NCI-H748 treated with DMSO at 0.1 percent for 48 hours (cell line): ENCODE measurements at regions not wholly inside any gene's neighbourhood (a gene's known extent, or its start where the extent isn't known, plus 50 kb on each side); places are given as distances from the start of the nearest gene placed in this dataset.
"Not testable (repeated sequence)": the region's sequence is repeated elsewhere in the genome, so short reads cannot be mapped to it uniquely, and the experiment has no call there.

Experiments used
- DNase-seq: peaks from one replicate; lab custom pipeline; 2025; lab: John Stamatoyannopoulos, UW

DNA sequence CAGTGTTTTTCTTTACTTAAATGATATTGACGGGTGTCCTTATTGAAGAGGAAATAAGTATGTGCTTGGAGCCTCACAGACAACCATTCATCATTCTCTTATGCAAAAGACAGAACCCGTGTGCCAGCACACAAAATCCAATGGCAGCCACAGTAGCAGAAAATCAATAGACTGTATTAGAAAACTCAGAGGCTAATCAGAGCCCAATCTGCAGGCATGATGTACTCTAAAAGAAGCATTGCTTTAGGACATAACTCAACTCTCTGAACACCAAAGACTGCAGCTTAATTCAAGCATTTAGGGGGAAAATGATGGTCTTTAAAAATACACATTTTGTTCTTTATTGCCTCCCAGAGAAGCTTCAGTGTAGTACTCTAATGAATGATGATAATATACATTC is 476.9 kb downstream of the PDHA2 start:
- DNase-seq: no peak

DNA sequence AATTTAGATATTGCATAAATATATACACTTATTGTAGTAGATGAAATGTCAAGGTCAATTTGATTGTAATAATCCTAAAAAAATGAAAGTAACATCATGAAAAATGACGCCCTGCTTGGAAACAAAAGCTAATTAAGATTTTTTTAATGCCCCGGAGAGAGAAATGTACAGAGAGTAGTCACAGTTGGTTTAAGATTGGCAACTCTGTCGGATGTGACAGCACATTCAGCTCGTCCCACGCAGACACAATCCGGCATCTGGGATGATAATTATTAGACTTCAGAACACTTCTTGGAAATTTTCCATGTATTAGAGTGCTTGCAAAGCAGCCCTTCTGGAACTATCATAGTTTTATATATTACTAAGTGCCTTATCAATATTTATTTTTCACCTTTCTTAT is 478.0 kb downstream of the PDHA2 start:
- no peak for DNase-seq

DNA sequence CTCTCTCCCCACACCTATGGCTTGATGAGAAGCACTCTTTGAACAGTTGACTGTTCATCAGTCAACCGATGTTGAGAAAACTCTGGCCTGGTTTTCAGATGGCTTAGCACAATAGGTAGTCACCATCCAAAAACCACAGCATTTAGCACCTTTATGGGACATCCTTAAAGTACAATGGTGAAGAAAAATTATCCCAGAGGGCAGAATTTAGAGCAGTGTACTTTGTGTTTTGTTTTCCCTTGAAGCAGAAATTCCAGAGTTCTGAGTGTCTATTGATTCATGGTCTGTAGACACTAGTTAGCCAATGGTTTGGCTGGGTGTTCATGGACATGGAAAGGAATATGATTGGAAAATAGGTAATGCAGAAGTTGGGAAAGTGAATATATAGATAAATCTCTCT is 487.0 kb downstream of the PDHA2 start:
- no peak for DNase-seq

DNA sequence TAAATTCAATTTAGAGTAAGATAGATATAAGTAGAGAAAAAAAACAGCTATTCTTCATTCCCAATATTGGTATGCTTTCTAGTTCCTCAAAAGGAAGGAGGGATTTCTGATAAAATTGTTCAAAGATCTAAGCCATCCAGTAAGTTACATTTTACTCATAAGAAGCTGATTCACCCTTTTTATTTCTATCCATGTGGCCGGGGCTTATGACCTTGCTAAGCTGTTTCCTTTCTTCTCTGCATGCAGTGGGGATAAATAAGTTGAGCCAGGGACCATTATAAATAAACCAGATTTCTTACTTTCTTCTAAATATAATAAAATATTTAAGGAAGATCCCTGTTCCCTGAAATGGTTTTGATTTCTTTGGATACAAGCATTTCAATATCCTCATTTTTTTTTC is 502.3 kb downstream of the PDHA2 start:
- no peak for DNase-seq

DNA sequence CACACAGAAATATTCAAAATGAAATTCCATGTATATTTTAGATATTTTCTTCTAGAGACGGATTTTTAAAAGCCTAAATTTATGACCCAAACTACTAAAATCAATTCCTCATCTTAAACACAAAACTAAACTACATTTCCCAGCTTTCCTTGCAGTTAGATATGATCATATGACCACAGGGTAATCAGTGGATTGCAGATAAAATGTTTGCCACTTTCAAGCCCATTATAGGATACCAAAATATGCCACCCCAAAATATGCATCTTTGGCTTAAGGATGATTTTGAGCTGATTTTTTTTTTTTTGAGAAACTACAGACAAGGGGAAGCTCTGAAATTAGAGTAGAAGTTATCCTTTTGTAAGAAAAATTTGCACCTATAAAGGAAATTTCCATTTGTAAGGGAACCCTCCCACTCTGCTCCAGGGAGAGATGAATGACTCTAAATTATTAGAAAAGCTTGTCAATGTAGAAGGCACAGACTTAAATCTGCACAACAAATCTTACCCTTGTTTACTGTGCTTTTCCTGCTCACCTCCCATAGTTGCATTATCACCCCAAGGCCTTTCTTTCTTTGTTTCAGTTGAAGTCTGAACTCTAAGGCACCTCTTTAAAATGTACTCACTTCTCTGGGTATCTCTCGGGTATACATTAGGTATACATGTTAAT is 503.0 kb downstream of the PDHA2 start:
- DNase-seq: no peak

DNA sequence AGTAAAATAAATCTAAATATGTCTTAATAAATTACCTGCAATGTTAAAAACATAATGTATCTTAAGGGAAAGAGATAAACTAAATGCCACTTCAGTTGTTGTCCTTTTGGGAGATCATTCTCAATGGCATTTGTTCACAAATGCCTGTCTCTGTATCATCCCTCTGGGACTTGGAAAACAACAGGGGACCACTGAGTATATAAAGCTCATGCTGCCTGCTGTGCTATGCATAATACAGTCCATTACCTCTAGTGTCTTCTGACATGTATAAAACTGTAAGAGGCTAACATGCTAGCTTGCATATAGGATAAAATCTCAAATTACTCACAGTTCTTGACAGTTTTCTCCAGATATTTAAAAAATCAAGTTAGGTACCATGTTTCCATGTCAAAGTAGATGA is 503.9 kb downstream of the PDHA2 start:
- no peak for DNase-seq

DNA sequence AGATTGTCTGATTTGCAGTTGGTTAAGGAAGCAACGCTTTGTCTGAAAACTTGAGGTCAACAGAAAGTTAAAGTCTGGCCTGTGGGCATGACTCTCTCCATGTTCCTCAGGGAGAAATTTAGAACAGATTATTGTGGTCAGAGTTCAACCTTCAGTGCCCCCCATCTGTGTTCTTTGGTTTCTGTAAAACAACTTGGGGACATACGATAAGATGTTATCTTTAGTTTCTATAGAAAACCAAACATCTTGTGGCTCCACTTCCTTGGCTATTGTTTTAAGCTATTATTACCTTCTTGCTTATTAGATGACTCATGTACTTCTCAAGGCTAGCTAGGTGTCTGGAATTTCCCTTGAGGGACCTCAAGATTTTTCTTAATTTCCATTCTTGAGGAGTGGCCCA is 507.7 kb downstream of the PDHA2 start:
- DNase-seq: no peak

DNA sequence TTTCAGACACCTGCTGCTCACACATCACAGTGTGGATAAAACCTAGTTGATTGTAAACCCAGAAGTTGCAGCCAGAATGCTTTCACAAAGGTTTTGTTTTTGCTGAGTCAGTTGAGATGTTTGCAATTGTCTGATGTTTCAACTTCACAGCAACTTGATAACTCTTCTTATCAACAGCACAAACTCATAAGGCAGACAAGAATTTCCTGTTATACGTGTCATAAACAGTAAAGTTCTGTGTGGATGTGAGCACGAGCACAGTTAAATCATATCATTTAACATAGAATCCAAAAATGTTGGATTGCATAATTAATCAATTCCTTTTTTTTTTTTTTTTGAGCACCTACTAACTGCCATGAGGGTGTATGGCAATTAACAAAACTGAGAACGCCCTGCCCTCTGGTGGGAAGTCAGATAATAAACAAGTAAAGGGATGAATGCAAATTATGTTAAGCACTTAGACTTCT is 512.2 kb downstream of the PDHA2 start:
- DNase-seq: no peak

DNA sequence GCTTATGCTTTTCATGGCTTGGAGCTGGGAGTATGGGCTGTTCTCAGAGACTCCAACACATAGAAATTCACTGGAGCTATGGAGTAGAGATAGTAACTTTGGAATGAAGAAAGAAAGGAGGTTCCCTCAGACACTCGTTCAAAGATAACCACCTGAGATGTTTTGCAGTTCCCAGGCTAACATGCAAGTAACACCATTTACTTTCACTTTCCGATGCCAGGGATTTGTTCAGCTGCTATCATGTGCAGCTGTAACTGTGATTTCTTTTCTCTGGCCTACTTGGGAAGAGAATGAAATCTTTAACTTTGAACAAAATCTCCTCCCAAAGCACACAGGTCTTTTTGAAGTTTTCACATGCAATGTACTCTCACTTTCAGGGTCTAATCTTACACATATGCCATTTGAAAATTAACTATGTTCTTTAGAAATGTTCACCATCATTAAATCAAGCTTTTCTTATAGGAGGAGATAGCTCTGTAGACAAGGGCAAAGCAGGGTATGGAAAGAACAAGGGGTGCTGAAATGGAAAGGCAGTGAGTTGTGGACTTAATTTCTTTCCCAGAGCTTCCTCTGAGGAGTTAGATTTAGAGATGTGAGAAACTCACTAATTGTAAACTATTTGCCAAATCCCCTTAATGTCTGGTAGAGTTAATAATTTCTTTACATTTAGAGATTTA is 514.3 kb downstream of the PDHA2 start:
- DNase-seq: no peak

DNA sequence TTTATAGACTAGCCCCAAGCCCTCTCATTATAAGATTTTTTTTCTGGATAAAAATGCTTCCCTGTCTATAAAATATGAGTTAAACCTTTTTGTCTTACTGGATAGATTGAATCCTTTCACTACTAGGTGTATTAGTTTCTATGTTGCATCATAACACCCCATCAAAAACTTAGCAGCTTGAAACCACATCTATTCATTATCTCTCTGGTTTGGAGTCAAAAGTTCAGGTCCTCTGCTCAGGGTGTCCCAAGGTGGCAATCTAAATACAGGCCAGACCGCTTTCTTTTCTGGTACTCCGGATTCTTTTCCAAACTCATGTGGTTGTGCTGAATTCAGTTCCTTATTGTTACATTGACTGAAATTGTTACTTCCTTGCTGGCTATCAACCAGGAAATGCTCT is 515.5 kb downstream of the PDHA2 start:
- no peak for DNase-seq

DNA sequence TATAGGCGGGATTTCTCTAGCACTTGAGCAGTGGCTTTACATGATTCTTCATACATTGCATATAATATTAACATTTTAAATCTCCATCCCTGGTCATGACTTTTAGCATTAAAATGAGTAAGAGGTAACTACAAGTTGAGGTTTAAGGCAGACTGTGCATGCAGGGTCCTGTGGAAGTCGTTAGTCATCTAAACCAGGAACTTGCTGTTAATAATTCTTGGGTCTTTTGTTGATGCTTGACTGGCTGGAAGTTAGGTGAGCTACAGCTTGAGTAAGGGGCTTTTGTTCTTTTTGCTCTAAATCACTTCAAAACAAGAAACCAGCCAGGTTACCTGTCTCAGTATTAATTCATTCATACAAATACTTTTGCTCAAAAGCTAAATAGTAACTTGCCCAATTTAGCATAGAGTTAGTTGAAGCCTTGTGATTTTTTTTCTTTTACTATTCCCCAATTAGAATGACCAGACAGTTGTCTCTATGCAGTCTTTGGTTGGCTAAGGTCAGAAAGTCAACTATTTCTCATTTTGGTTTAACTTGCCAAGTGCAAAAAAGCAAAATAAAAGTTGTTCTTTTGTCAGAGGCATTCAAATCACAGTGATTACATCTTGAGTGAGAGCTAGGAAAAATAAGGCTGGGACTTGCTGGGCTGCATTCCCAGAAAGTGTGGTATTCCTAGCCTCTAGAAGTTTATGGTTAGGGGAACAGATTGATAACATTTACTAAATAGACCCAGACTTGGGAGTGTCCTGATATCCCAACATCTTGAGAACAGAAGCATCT is 516.9 kb downstream of the PDHA2 start:
- DNase-seq: no peak

DNA sequence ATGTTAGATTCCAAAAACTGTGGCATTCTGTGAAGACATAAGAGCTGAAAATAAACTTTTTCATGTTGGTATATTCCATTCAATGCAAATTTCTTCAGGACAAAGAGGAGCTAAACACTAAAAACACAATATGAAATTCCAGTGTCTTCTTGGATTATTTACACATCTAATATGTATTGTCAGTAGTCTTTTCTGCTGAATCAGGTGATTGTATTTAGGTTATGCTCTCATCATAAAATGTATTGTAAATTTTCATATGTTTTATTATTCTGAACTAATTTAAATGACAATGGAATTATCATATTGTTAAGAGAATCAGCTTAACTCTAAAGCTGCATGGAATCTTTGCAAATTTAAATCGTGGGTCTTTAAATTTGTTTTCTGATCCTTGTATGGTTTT is 526.7 kb downstream of the PDHA2 start:
- no peak for DNase-seq

DNA sequence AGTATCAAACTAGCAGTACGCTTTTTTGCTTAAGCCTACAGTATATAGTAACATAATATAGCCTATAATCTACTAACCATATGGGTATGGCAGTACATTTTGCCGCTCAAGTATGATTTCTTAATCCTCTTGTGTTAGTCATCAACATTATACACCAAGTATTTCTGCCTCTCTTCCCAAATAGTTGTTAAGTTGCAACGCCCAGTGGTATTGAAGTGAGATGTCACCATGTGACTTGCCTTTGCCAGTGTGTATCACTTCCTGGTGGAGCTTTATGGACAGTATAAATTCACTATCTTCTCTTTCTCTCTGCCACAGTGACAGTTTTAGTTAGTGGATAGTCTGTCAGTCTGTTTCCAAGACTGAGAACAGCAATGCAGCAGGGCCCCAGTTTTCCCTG is 535.5 kb downstream of the PDHA2 start:
- DNase-seq: no peak

DNA sequence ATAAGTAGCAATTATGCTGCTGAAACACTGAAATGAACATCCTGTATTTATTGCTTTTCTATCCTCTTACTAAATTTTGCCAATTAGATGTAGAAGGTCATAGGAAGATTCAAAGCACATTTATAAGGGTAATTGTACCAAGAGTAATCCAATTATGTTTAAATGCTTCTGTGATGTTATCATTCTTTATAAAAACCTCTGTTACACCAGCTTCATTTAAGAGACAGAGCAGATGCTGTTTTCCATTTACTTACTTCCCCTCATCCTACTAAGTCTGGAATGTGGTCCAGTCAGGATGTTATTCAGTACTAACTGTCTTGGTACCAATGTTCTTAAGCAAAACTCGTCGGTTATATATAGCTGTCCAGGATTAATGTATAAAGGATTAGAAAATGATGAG is 539.6 kb downstream of the PDHA2 start:
- DNase-seq: no peak

DNA sequence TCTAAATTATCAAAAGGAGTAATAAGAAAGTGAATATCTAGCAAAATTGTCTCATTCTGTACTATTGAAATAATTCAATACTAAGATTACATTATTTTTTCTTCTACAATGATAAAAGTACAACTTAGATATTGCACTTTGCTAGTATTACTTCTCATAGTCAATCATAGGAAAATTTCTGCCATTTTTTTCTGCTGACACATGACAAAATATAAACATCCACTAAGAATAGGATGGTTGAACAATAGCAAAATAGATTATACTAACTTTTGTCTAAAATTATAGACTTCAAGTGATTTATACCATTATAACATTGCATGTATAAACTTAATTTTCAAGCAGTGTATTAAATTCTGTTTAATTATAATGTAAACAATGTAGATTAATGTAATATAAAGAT is 540.2 kb downstream of the PDHA2 start:
- DNase-seq: no peak

DNA sequence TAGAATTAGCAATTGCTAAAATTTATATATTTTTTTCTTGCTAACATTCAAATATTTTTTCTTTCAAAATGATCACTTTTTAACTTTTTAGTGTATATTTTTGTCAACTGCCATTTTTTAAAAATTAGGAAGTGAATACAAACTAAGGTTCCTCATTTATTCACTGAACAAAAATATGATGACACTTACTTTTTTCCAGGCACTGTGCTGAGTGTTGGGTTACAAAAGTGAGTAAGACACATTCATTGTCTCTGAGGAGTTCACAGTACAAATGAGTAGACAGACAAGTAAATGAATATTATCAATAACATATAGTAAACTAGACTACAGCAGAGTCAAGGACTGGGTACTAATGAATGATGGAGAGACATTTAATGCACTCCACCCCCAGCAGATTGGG is 543.5 kb downstream of the PDHA2 start:
- DNase-seq: no peak

DNA sequence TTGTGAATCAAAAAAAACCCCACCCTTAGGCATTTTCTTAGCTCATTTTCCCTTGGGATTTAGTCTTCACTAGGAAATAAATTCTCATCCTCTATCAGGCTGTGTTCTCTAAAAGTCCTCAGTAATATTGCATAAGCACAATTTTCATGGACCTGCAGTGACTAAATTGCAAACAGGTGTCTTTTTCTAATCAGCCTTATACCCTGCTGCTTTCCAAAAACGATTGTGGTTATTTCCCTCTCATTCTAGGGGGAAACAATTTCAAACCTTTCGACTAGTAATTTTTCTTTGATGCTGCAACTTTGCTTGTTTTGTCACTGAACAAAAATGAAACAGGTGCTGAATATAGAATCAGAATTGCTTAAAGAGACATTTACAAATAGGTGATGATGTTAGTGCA is 549.9 kb downstream of the PDHA2 start:
- no peak for DNase-seq

DNA sequence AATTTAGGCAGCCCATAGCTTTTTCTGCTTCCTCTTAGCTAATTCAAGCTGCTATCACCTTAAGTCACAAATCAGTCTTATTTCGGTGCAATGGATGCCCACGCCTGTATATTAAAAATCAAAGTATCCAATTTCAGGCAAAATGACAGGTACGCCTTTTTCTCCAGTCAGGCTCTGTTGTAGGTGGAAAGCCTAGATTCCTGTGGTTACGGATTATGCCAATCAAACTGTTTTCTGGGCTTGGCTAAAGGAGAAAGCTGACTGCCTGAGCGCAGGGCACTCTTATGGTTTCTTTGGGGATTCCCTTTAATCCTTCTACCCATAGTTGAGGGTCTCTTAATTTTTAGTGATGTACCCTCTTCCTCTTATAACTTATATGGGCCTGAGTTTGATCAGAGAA is 550.5 kb downstream of the PDHA2 start:
- no peak for DNase-seq

DNA sequence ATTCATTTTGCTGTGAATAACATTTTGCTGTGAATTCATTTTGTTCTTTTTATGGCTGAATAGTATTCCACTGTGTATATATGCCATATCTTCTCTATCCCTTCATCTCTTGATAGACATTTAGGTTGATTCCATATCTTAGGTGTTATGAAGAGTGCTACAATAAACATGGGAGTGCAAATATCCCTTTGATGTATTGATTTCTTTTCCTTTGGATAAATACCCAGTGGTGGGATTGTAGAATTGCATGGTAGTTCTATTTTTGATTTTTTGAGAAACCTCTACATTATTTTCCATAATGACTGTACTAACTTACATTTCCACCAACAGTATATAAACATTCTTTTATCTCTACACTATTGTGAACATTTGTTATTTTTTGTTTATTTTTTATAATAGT is 555.9 kb downstream of the PDHA2 start:
- no peak for DNase-seq

DNA sequence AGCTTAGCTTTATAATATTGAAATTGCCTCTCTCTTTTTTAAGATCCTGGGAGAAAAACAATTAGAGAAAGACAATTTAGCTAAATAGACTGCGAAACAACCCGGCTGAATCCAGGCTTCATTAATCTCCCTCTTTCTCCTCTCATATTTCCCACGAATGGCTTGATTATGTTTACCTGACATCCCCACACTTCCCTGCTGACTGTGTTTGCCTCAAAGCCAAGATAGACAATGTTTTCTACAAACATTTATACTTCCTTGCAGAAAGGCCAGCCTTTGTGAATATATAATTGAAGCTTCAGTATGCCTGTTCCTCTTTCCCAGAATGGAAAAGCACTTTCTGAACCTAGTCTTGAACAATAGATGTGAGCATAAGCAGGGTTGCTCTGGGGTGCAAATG is 566.8 kb downstream of the PDHA2 start:
- DNase-seq: peak; percentile 63

DNA sequence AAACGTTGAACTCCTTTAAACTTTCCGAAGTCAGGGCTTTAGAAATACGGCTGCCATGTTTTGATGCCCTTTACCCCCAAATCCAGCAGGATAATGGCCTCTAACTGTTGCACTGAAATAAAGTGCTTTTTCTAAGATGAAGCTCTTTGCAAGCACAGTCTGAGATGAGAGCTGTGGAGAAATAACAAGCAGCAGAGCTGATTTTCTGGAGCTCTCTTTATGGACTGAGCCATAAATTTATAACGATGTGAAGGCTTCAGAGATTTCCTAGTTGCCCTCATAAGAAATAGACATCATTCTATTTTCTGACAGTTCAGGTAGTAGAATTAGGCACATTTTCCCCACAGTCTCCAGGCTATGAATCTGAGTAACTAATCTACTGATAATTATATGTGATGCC is 567.3 kb downstream of the PDHA2 start:
- no peak for DNase-seq

DNA sequence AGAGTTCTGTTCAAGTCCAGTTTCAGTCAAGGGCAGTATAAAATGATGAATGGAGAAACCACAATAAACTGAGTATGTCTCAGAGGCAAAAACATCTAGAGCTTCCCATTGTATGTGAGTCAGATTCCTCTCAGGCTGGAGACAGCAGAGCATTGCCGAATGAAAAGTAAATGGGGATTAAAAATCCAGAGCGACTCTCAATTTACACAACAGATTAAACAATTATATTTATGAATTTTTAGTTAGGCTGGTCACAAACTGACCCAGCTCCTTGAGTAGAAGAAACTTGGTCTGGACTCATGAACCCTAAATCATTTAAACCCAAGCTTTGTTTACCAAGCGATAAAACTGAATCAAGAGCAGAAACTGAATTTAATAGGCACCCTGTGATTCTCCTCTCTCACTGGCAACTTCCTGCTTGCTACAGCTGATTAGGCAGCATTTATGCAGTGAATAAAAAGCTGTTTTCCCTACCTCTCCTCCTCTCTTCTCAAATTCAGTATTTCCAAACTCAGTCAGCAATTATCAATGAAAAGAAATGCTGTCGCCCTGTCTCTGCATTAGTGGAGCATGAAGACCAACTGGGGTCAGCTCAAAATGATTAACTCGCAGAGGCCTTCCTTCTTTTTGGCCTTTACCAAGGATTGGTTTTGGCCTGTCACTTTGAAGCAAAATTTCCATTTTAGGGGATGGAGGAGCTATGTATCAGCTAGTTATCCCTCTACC is 568.0 kb downstream of the PDHA2 start:
- DNase-seq: peak; percentile 88

DNA sequence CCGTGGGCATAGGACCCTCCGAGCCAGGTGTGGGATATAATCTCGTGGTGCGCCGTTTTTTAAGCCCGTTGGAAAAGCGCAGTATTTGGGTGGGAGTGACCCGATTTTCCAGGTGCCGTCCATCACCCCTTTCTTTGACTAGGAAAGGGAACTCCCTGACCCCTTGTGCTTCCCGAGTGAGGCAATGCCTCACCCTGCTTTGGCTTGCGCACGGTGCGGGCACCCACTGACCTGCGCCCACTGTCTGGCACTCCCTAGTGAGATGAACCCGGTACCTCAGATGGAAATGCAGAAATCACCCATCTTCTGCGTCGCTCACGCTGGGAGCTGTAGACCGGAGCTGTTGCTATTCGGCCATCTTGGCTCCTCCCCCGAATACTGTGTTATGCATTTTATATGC is 575.0 kb downstream of the PDHA2 start:
- DNase-seq: not testable (repeated sequence)
